ENCODE measurements at regions not wholly inside any gene's neighbourhood (a gene's known extent, or its start where the extent isn't known, plus 50 kb on each side); places are given as distances from the start of the nearest gene placed in this dataset.

GRCh38 chr9:99634186-99634585 is 187.5 kb upstream of the NR4A3 start:
- no peak for TF ChIP-seq CTCF (IDR thresholded peaks at IDR 0.05; ENCODE audit: unreplicated experiment)
- Mint-ChIP-seq H3K4me3 (no peak overlapping the region), H3K9me3 (no peaks in the 10 kb centered on the region), H3K36me3 (no peaks in the 10 kb centered on the region), H3K4me1 (no peaks in the 10 kb centered on the region), H3K27ac (no peak overlapping the region), H3K27me3 (ENCODE audit: low read depth) (no peaks in the 10 kb centered on the region)
- DNase-seq (ENCODE audit: low spot score in 2 of 2, unreplicated experiment in 2 of 2), result no peak

- no peaks in the 10 kb centered on the region for H3K36me3 Mint-ChIP-seq
Measured at GRCh38 chr9:99635032-99635431, 186.7 kb upstream of the NR4A3 start.

GRCh38 chr9:99637641-99638040 is 184.0 kb upstream of the NR4A3 start:
- peaks cover 6% of the 10 kb centered on the region for H3K36me3 Mint-ChIP-seq
- TF ChIP-seq CTCF (IDR thresholded peaks at IDR 0.05; ENCODE audit: unreplicated experiment), result no peak
- no peak for DNase-seq (ENCODE audit: low spot score in 2 of 2, unreplicated experiment in 2 of 2)
- H3K27me3 Mint-ChIP-seq (ENCODE audit: low read depth), result no peaks in the 10 kb centered on the region
- H3K27ac Mint-ChIP-seq, result no peak overlapping the region
- peaks cover 8% of the 10 kb centered on the region for H3K9me3 Mint-ChIP-seq
- no peaks in the 10 kb centered on the region for H3K4me1 Mint-ChIP-seq
- H3K4me3 Mint-ChIP-seq, result no peak overlapping the region

More at GRCh38 chr9:99635032-99635431, 186.7 kb upstream of the NR4A3 start:
- DNase-seq (ENCODE audit: low spot score in 2 of 2, unreplicated experiment in 2 of 2), result no peak
- Mint-ChIP-seq H3K9me3 (no peaks in the 10 kb centered on the region), H3K4me1 (no peaks in the 10 kb centered on the region), H3K27me3 (ENCODE audit: low read depth) (no peaks in the 10 kb centered on the region), H3K27ac (no peak overlapping the region), H3K4me3 (no peak overlapping the region)
- no peak for TF ChIP-seq CTCF (IDR thresholded peaks at IDR 0.05; ENCODE audit: unreplicated experiment)

GRCh38 chr9:99638971-99639370 is 182.7 kb upstream of the NR4A3 start:
- Mint-ChIP-seq H3K4me3 (no peak overlapping the region), H3K27ac (no peak overlapping the region), H3K27me3 (ENCODE audit: low read depth) (no peaks in the 10 kb centered on the region), H3K36me3 (peaks cover 6% of the 10 kb centered on the region), H3K4me1 (no peaks in the 10 kb centered on the region), H3K9me3 (peaks cover 10% of the 10 kb centered on the region)
- DNase-seq (ENCODE audit: low spot score in 2 of 2, unreplicated experiment in 2 of 2), result no peak
- no peak for TF ChIP-seq CTCF (IDR thresholded peaks at IDR 0.05; ENCODE audit: unreplicated experiment)

- no peak for TF ChIP-seq CTCF (IDR thresholded peaks at IDR 0.05; ENCODE audit: unreplicated experiment)
- Mint-ChIP-seq H3K27me3 (ENCODE audit: low read depth) (no peaks in the 10 kb centered on the region), H3K27ac (no peak overlapping the region), H3K4me1 (no peaks in the 10 kb centered on the region), H3K36me3 (peaks cover 6% of the 10 kb centered on the region), H3K9me3 (peaks cover 28% of the 10 kb centered on the region), H3K4me3 (no peak overlapping the region)
- no peak for DNase-seq (ENCODE audit: low spot score in 2 of 2, unreplicated experiment in 2 of 2)
Measured at GRCh38 chr9:99647604-99648003, 174.1 kb upstream of the NR4A3 start.
